ENCODE measurements at regions not wholly inside any gene's neighbourhood (a gene's known extent, or its start where the extent isn't known, plus 50 kb on each side); places are given as distances from the start of the nearest gene placed in this dataset.
"Not testable (repeated sequence)": the region's sequence is repeated elsewhere in the genome, so short reads cannot be mapped to it uniquely, and the experiment has no call there.

DNA sequence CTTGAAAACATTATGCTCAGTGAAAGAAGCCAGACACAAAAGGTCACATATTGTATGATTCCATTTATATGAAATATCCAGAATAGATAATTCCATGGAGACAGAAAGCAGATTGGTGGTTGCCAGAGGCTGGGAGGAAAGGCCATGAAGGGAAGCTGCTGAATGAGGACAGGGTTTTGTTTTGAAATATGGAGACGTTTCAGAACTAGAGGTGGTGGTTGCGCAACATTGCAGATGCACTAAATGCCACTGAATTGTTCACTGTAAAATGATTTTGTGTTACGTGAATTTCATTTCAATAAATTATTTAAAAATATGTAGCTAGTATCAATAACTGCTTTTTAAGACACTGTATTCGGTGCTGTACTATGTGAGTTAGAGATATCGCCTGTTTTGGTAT lies 101.7 kb upstream of the ZNF236 start:
- no peak for DNase-seq

- DNase-seq = no peak
These were observed 107.2 kb upstream of the ZNF236 start for GRCh38 chr18:76715012-76715610.

DNA sequence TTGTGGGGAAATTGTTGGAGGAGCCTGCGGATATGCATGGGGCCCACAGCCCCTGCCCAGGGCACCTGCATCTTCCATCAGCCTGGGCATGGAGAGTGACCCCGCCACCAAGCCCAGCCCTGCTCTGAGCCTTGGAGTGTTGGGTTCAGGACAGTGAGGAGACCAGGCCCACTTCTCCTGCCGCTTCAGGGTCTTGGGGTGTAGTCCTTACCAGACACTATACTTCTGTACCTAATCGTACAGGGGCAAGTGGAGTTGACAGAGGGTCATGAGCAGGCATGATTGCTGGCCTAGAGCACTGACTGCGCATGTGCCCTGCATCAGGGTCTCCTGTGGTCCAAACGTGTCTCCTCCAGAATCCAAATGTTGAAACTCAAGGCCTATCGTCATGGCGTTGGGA lies 108.9 kb upstream of the ZNF236 start:
- no peak for DNase-seq

DNA sequence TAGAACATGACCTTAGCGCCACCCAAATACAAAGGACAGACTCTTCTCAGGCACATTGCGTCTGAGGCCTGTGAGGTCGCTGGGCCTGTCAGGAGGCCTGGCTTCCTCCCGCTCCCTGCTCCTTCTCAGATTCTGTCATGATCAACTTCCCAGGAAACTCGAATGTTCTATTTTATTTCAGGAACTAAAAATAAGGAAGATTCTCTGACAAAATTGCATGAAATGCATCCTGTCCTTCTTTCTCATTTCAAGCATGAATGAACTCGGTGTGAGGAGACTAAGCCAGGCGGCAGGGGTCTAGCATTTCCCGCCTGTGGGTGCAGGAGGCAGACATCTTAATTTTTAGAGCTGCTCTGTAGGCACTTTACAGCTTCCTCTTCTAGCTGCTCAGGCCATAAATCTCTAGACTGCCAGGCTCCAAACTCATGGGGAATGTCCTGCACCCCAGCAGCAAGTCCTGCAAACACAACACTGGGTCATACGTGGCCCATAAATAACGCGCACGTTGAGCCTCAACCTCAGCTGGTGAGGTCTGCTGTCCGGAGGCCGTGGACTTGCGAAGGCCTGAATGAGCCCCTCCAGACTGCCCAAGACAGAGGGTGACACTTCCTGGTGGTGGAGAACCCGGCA lies 109.7 kb upstream of the ZNF236 start:
- no peak for DNase-seq

DNA sequence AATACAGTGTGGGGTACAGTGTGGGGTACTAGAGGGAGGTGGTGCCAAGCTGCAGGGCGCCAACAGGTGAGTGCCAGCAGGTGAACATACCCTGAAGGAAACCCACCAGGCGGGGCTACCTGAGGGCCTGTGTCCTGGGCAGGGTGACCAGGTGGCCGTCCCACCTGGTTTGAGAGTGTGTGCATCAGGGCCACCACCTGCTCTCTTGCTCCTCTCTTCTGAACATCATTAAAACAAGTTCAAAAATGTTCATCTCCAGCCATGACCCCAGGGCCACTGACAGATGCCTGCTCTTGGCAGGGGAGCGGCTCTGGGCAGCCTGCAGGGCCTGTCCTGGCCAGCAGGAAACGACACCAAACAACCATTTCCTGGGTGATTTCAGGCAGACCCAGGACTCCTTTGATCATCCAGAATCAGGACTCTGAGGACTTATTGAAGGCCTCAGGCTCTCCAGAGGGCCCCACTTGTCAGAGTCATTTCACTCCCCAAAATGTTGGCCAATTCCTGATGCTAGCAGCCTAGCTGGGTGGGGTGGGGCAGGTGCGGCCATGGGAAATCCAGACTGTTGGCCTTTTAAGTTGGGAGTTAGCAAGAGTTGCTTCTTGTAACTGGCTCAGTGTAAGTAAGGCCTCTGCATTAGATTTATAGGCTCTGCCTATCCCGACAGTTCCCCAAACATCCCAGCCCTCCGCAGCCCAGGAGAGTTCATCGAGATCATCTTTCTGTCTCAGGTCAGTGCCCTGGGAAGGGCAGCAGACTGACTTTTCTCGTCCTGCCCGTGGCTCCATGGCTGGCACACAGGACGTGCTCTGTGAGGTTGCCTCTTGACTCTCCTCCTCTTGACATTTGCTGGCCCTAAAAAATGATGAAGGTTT lies 111.5 kb upstream of the ZNF236 start:
- no peak for DNase-seq

DNA sequence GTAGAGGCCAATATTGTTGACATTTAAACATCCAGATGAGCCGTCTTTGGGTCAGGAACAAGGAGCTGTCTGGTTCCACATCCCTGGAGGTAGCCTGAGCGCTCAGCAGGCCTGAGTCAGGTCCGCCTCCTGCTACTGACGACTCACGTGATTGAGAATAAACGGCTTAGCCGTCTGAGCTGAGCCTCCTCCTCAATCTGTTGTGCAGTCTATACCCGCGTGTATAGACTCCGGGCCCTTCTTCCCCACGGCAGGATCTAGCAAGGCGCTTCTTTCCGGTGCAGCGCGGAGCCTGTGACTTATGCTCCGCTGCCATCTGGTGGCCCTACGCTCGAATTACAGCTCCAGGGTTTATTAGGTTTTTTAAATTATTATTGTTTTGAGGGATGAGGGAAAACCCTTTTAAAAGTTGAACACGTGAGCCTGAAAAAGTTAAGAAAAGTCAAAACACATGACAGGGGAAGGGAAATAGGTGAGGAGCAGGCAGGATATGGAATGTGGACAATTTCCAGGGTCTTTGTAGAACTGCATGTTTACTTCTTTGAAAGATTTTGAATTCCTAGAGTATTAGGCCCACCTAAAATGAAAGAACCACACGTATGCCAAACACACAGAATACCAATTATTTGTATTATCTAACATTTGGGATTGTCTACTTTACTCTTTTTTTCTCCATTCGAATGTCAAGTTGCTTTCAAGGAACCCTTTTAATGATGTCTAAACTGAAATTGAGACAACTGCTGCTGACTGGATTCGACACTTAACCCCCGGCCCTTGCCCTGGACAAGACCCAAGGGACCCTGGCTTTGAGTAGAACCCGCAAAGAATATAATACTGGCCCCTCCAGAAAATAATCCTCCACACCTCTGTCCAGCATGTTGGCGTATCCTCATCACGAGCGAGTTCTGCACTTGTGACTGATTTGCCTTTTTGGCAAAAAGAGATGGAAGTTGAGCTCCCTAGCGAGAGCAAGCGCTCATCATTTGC lies 112.4 kb upstream of the ZNF236 start:
- peak; percentile 68 for DNase-seq

- DNase-seq = no peak
These were observed 113.5 kb upstream of the ZNF236 start for GRCh38 chr18:76708722-76709353.

- DNase-seq = no peak
These were observed 114.2 kb upstream of the ZNF236 start for GRCh38 chr18:76708071-76708721.

- no peak for DNase-seq
These were observed 114.8 kb upstream of the ZNF236 start for GRCh38 chr18:76707534-76707933.

- DNase-seq = not testable (repeated sequence)
These were observed 117.8 kb upstream of the ZNF236 start for GRCh38 chr18:76704589-76704988.

DNA sequence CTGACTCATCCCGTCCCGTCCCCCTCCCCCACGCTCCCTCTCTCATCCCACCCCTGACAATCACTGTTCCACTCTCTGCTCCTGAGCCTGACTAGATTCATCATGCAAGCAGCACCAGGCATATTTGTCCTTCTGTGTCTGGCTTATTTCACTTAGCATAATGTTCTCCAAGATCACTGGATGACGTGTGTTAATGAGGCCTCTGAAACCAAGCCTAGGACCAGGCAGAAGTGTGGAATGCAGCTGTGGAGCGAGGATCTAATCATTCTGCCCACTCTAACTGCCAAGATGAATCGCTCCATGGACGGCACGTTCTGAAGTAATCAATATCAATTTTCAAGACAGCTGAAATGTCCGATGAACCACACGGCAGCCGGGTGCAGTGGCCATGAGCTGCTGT lies 122.4 kb upstream of the ZNF236 start:
- no peak for DNase-seq

GRCh38 chr18:76697441-76697901 lies 124.9 kb upstream of the ZNF236 start:
- peak; percentile 36 for DNase-seq

DNA sequence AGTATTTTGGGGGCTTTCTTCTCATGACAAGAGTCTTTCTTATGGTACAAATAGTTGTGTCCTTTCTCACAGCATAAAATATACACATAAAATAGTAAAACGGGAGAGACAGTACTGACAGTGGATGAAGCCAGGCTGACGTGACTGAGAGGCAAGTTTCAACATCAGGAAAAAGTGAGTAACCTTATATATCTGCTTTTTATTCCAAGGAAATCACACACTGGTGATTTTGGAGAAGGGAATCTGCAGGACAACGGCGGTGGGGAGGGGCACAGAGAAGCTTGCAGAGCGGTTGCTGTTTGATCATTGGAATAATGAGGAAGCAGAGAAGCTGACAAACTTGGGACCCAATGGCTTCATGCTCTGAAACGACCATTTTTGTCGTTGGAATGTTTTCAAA lies 130.6 kb upstream of the ZNF236 start:
- DNase-seq = no peak

- DNase-seq = no peak
These were observed 132.6 kb upstream of the ZNF236 start for GRCh38 chr18:76689646-76690264.

GRCh38 chr18:76688724-76689472 lies 133.5 kb upstream of the ZNF236 start:
- DNase-seq = no peak

- peak; percentile 32 for DNase-seq
These were observed 134.9 kb upstream of the ZNF236 start for GRCh38 chr18:76687304-76687962.

- peak; percentile 58 for DNase-seq
These were observed 135.6 kb upstream of the ZNF236 start for GRCh38 chr18:76686737-76687231.

GRCh38 chr18:76685860-76686259 lies 136.5 kb upstream of the ZNF236 start:
- no peak for DNase-seq

- DNase-seq = peak; percentile 2
These were observed 137.0 kb upstream of the ZNF236 start for GRCh38 chr18:76685402-76685801.

DNA sequence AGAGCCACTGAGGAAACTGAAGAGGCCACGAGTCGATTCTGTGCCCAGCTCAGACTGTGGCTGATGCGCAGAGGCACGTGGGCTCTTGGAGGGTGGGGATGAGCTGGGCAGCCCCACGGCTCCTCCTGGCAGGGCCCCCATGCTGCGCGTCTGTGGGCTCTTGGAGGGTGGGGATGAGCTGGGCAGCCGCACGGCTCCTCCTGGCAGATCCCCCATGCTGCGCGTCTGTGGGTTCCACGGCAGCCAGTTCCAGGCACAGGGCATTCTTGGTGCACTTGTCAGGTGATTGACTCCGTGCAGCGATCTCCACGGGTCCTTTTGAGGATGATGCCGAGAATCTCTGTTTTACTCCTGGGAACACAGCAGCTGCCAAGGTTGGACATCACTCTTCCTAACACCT lies 138.1 kb upstream of the ZNF236 start:
- DNase-seq = no peak
